Neuronal stem cell (in vitro differentiated cells): ENCODE measurements at regions not wholly inside any gene's neighbourhood (a gene's known extent, or its start where the extent isn't known, plus 50 kb on each side); places are given as distances from the start of the nearest gene placed in this dataset.
A peak's percentile ranks its signal among the peaks of the same experiment; 100 is the strongest.

Experiments
- DNase-seq: peaks from one replicate; pipeline ENCODE4 v3.0.0-alpha.2; 2013; ENCODE audit warnings: low spot score
- H2AFZ ChIP-seq: one replicate; pipeline ENCODE4 v1.6.1; 2013; ENCODE audit warnings: mild to moderate bottlenecking, low read length, inconsistent platforms
- H2AK5ac ChIP-seq: 2 replicates; pipeline ENCODE4 v1.6.1; 2013; ENCODE audit warnings: low read depth, mild to moderate bottlenecking, inconsistent platforms, low read length, moderate library complexity, mixed read lengths
- H2BK120ac ChIP-seq: 2 replicates; pipeline ENCODE4 v1.6.1; 2013; ENCODE audit warnings: low read depth, mild to moderate bottlenecking, inconsistent platforms, low read length, moderate library complexity, mixed read lengths
- H2BK12ac ChIP-seq: one replicate; pipeline ENCODE4 v1.6.1; 2013; ENCODE audit warnings: low read length, inconsistent platforms
- H2BK15ac ChIP-seq: 2 replicates; pipeline ENCODE4 v1.6.1; 2013; ENCODE audit warnings: mild to moderate bottlenecking, low read length, inconsistent platforms, mixed read lengths
- H2BK5ac ChIP-seq: one replicate; pipeline ENCODE4 v1.6.1; 2013; ENCODE audit warnings: inconsistent platforms, mild to moderate bottlenecking, low read length, moderate library complexity
- H3K14ac ChIP-seq: one replicate; pipeline ENCODE4 v1.6.1; 2013; ENCODE audit warnings: low read length, inconsistent platforms
- H3K18ac ChIP-seq: 2 replicates; pipeline ENCODE4 v1.6.1; 2013; ENCODE audit warnings: low read length, inconsistent platforms
- H3K23ac ChIP-seq: 2 replicates; pipeline ENCODE4 v1.6.1; 2013; ENCODE audit warnings: low read depth, mild to moderate bottlenecking, mixed read lengths, low read length, inconsistent platforms; ENCODE audit not compliant: poor library complexity
- H3K27ac ChIP-seq: replicated peaks from 3 replicates; pipeline ENCODE4 v1.5.1; 2013; ENCODE audit warnings: low read length, inconsistent platforms
- H3K27me3 ChIP-seq, 3 experiments: 2 replicates each; pipeline ENCODE4 v1.6.1; 2013; ENCODE audit warnings: low read length in 3 of 3, mild to moderate bottlenecking in 2 of 3, inconsistent platforms in 1 of 3, low read depth in 1 of 3, mixed read lengths in 1 of 3, moderate library complexity in 1 of 3; ENCODE audit not compliant: control insufficient read depth in 3 of 3, insufficient read depth in 3 of 3
- H3K36me3 ChIP-seq, 2 donors: replicated peaks in 1 of 2; 2 replicates each; pipeline ENCODE4 v1.6.1; 2013; ENCODE audit warnings: low read length in 2 of 2; ENCODE audit not compliant: control insufficient read depth in 2 of 2, insufficient read depth in 2 of 2
- H3K4ac ChIP-seq: 2 replicates; pipeline ENCODE4 v1.6.1; 2013; ENCODE audit warnings: inconsistent platforms, mild to moderate bottlenecking, low read length, moderate library complexity
- H3K4me1 ChIP-seq, 2 donors: 1 replicate in 1 of 2; 2 replicates in 1 of 2; pipeline ENCODE4 v1.6.1; 2013; ENCODE audit warnings: low read length in 2 of 2, low read depth in 1 of 2; ENCODE audit not compliant: control insufficient read depth in 2 of 2, insufficient read depth in 1 of 2
- H3K4me2 ChIP-seq: one replicate; pipeline ENCODE4 v1.6.1; 2013; ENCODE audit warnings: mild to moderate bottlenecking, low read length, inconsistent platforms; ENCODE audit not compliant: insufficient read depth, poor library complexity, severe bottlenecking
- H3K4me3 ChIP-seq, 2 donors: 2 replicates each; pipeline ENCODE4 v1.5.1; 2013; ENCODE audit warnings: low read length in 2 of 2, mild to moderate bottlenecking in 2 of 2, inconsistent platforms in 1 of 2, moderate library complexity in 1 of 2
- H3K79me1 ChIP-seq: one replicate; pipeline ENCODE4 v1.6.1; 2013; ENCODE audit warnings: low read depth, mild to moderate bottlenecking, inconsistent platforms, low read length, moderate library complexity
- H3K9ac ChIP-seq: one replicate; pipeline ENCODE4 v1.6.1; 2013; ENCODE audit warnings: mild to moderate bottlenecking, low read depth, low read length, inconsistent platforms; ENCODE audit not compliant: poor library complexity
- H3K9me3 ChIP-seq, 2 donors: replicated peaks in 1 of 2; 2 replicates each; pipeline versions ENCODE3 to v1.6.1; 2013; ENCODE audit warnings: low read length in 2 of 2, mild to moderate bottlenecking in 2 of 2, inconsistent platforms in 1 of 2, low read depth in 1 of 2, mixed read lengths in 1 of 2, moderate library complexity in 1 of 2; ENCODE audit not compliant: control insufficient read depth in 2 of 2, insufficient read depth in 1 of 2
- H4K8ac ChIP-seq: one replicate; pipeline ENCODE4 v1.6.1; 2013; ENCODE audit warnings: low read depth, mild to moderate bottlenecking, inconsistent platforms, low read length, moderate library complexity
- H4K91ac ChIP-seq: one replicate; pipeline ENCODE4 v1.6.1; 2013; ENCODE audit warnings: low read length, low read depth, mild to moderate bottlenecking, inconsistent platforms; ENCODE audit not compliant: poor library complexity
- WGBS, 2 donors: extraction: QIAGEN DNeasy Blood & Tissue Kit; methylation state at CpG; one replicate each; pipeline ENCODE4 v1.1.7; 2013; ENCODE audit warnings: missing lambda C conversion rate in 2 of 2, mixed read lengths in 1 of 2; ENCODE audit not compliant: insufficient read length in 2 of 2, insufficient replicate concordance in 1 of 2; ENCODE audit errors: extremely low coverage in 2 of 2; 5-methylcytosine and 5-hydroxymethylcytosine counted together

DNA sequence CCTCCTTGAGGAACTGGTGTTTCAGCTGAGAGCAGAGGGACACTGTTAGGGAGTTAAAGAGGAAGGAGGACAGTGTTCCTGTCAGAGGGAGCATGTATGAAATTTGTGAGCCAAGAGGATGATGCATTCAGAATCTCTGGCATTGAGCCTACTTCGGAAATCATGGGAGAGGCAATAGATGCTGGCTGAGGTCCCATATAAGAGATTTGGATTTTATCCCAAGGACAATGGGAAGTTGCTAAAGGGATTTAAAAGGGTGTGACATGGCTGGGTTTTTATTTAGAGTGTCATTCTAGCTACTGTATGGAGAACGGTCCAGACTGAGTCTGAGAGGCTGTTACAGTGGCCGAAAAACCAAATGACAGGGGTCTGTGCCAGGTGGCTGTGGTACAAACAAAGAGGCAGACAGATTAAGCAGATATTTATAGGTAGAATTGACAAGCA, 403.2 kb upstream of the B3GALT2 start:
- Histone ChIP-seq H4K91ac (no peak overlapping the region), H3K27me3 (no peaks in the 10 kb centered on the region), H2AK5ac (no peak overlapping the region), H3K36me3 (no peaks in the 10 kb centered on the region), H2BK15ac (no peak overlapping the region), H2BK120ac (no peak overlapping the region), H3K27ac (no peak overlapping the region), H4K8ac (no peak overlapping the region), H3K18ac (no peak overlapping the region), H3K79me1 (no peaks in the 10 kb centered on the region), H3K4me1 (peaks cover 3 to 6% of the 10 kb centered on the region in 2 donors), H3K14ac (no peak overlapping the region), H2BK12ac (no peak overlapping the region), H2BK5ac (no peak overlapping the region), H3K4me3 (no peak overlapping the region), H3K9me3 (no peaks in the 10 kb centered on the region), H2AFZ (peak overlapping the region; percentile 71), H3K4me2 (no peak overlapping the region), H3K23ac (no peak overlapping the region), H3K4ac (no peak overlapping the region), H3K9ac (no peak overlapping the region)
- no peak for DNase-seq
- WGBS, 2 donors = no CpG with 5 or more reads among the region's 3 CpGs

DNA sequence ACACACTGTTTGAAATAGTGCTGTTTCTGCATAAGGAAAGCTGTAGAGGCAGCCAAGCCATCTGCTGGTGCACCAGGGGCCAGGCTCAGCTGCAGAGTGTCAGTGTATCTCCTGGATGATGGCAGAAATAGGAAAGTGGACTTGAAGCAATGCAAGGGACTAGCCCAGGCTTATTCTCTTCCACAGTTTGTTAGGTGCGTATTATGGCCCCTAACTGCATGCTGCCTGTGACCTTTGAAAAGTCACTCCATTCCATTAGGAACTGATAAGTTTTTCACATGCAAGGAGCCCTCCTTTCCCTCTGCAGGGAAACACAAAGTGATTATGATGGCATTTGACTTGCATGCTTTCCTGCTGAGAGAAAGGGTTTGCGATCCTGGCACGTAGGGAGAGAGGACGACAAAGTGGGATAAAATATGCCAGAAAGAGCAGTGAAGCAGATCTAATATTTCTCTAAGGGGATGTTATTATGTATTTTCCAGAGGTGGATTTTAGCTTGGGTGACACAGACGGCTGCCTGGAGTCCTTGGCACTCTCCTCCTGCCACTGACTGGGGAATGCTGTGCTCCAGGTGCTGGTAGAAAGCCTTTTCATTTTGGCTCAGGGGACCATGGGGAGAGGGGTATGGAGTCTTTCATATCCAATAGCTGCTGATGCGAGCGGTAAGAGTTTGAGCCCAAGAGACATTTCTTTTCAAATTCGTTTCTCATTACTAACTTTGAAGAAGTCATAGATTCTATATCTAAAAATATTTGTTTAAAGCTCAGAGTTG, 402.1 kb upstream of the B3GALT2 start:
- Histone ChIP-seq H4K91ac (no peak overlapping the region), H3K9me3 (no peaks in the 10 kb centered on the region), H2AK5ac (no peak overlapping the region), H3K79me1 (no peaks in the 10 kb centered on the region), H2BK15ac (no peak overlapping the region), H2BK5ac (no peak overlapping the region), H3K36me3 (no peaks in the 10 kb centered on the region), H3K23ac (no peak overlapping the region), H3K4ac (no peak overlapping the region), H3K18ac (no peak overlapping the region), H4K8ac (no peak overlapping the region), H2BK120ac (no peak overlapping the region), H3K4me2 (no peak overlapping the region), H3K4me3 (no peak overlapping the region), H2BK12ac (no peak overlapping the region), H3K27ac (no peak overlapping the region), H3K27me3 (no peaks in the 10 kb centered on the region), H3K14ac (no peak overlapping the region), H3K9ac (no peak overlapping the region), H2AFZ (peak overlapping the region; percentile 85), H3K4me1 (peaks cover 3 to 6% of the 10 kb centered on the region in 2 donors)
- no CpG with 5 or more reads among the region's 8 CpGs for WGBS, 2 donors
- peak; percentile 9 for DNase-seq

DNA sequence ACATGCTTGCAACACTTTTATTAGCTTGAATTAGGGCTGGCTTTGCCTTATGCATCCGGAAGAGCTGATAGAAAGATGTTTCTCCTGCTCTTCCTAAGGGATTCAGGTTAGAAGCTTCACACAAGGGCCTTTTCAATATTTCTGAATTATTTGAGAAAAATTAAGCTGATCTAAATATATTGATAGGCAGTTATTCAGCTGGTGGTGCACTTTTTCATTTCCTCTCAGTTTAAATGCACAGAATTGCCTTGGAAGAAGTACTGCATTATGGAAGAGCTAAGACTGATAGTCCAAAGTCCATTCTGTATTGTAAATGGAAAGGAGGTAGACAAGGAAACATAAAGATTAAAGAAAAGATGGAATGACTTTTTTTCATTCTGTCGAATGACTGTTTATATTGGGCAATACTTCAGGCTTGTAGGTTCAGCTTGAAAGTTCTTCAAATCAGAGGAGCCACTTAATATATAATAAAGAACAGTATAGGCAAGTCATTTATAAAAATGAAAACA, 398.4 kb upstream of the B3GALT2 start:
- Histone ChIP-seq H3K23ac (no peak overlapping the region), H3K36me3 (no peaks in the 10 kb centered on the region), H3K27ac (no peak overlapping the region), H3K4me2 (no peak overlapping the region), H4K91ac (no peak overlapping the region), H2BK12ac (no peak overlapping the region), H2AFZ (no peak overlapping the region), H3K9me3 (no peaks in the 10 kb centered on the region), H2BK120ac (no peak overlapping the region), H4K8ac (no peak overlapping the region), H3K79me1 (no peaks in the 10 kb centered on the region), H3K27me3 (no peaks in the 10 kb centered on the region), H3K4ac (no peak overlapping the region), H3K18ac (no peak overlapping the region), H3K9ac (no peak overlapping the region), H3K14ac (no peak overlapping the region), H2BK15ac (no peak overlapping the region), H3K4me1 (peaks cover 3 to 6% of the 10 kb centered on the region in 2 donors), H3K4me3 (no peak overlapping the region), H2AK5ac (no peak overlapping the region), H2BK5ac (no peak overlapping the region)
- no peak for DNase-seq
- no CpG with 5 or more reads among the region's 2 CpGs for WGBS, 2 donors

DNA sequence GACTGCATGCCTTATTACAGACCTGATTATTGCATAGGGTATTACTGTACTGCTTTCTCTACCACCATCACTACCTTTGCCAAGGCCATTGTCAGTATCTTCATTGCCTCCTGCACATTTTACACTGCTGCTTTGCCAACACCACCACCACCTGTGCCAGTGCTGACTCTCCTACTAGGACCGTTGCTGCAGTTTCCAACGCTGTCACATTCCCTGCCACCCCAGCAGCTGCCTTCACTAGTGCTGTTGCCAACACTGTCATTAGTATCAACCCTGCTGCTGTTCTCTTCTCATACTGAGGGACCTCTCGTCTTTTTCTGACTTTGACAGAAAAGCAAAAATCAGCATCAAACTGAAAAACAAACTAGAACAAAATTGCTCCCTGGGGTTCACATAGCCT, 394.9 kb upstream of the B3GALT2 start:
- Histone ChIP-seq H3K23ac (no peak overlapping the region), H3K9ac (no peak overlapping the region), H2AK5ac (no peak overlapping the region), H2AFZ (no peak overlapping the region), H4K91ac (no peak overlapping the region), H3K79me1 (no peaks in the 10 kb centered on the region), H3K4me3 (no peak overlapping the region), H3K27ac (no peak overlapping the region), H3K9me3 (no peaks in the 10 kb centered on the region), H3K14ac (no peak overlapping the region), H4K8ac (peak overlapping the region; percentile 70), H2BK5ac (no peak overlapping the region), H3K4me2 (no peak overlapping the region), H3K4ac (no peak overlapping the region), H2BK12ac (no peak overlapping the region), H3K36me3 (no peaks in the 10 kb centered on the region), H2BK15ac (no peak overlapping the region), H3K4me1 (no peaks in the 10 kb centered on the region), H3K27me3 (no peaks in the 10 kb centered on the region), H2BK120ac (no peak overlapping the region), H3K18ac (peak overlapping the region; percentile 11)
- no CpG with 5 or more reads among the region's 3 CpGs for WGBS, 2 donors
- no peak for DNase-seq
